ENCODE measurements at regions not wholly inside any gene's neighbourhood (a gene's known extent, or its start where the extent isn't known, plus 50 kb on each side); places are given as distances from the start of the nearest gene placed in this dataset.
"Not testable (repeated sequence)": the region's sequence is repeated elsewhere in the genome, so short reads cannot be mapped to it uniquely, and the experiment has no call there.

DNA sequence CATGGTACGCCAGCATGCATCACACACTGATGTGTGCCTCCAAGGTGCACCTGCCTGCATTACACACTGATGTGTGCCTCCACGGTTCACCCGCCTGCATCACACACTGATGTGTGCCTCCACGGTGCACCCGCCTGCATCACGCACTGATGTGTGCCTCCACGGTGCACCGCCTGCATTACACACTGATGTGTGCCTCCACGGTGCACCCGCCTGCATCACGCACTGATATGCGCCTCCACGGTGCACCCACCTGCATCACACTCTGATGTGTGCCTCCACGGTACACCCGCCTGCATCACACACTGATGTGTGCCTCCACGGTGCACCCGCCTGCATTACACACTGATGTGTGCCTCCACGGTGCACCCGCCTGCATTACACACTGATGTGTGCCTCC is 223.1 kb upstream of the SHH start:
- TF ChIP-seq, protein P1, sequence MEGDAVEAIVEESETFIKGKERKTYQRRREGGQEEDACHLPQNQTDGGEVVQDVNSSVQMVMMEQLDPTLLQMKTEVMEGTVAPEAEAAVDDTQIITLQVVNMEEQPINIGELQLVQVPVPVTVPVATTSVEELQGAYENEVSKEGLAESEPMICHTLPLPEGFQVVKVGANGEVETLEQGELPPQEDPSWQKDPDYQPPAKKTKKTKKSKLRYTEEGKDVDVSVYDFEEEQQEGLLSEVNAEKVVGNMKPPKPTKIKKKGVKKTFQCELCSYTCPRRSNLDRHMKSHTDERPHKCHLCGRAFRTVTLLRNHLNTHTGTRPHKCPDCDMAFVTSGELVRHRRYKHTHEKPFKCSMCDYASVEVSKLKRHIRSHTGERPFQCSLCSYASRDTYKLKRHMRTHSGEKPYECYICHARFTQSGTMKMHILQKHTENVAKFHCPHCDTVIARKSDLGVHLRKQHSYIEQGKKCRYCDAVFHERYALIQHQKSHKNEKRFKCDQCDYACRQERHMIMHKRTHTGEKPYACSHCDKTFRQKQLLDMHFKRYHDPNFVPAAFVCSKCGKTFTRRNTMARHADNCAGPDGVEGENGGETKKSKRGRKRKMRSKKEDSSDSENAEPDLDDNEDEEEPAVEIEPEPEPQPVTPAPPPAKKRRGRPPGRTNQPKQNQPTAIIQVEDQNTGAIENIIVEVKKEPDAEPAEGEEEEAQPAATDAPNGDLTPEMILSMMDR (IDR thresholded peaks at IDR 0.05; ENCODE audit: low read depth, low read length, missing input control): not testable (repeated sequence)
- not testable (repeated sequence) for TF ChIP-seq RAD21, YY1 (IDR thresholded peaks at IDR 0.05)
